ENCODE measurements at regions not wholly inside any gene's neighbourhood (a gene's known extent, or its start where the extent isn't known, plus 50 kb on each side); places are given as distances from the start of the nearest gene placed in this dataset.
A peak's percentile ranks its signal among the peaks of the same experiment; 100 is the strongest.

GRCh38 chr20:6626805-6627204 lies 140.7 kb upstream of the BMP2 start:
- peak; percentile 10 for DNase-seq (ENCODE audit: low read depth)
- no peak overlapping the region for H3K4me3 ChIP-seq (ENCODE audit: low read depth, low read length)
- peak; percentile 1 for TF ChIP-seq CTCF (IDR thresholded peaks at IDR 0.05; ENCODE audit: insufficient read depth, low read depth, low read length, missing control alignments)

DNA sequence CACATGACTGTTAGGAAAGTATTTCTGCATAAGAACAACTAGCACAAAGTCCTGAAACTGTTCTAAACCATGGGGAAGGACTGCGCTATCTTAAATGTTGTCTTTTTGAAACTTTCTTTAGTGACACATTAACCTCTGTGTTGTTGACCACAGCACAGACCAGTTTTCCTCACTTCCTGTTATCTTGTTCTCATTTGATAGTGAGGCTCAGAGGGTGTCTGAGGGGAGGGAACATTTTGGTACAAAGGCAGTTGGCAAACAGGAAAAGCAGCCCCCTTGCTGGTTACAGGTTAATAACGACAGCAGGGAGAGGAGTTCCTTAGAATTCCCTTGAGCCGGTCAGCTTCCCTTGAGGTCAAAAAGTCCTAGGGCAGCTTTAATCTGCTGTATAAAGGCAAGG lies 143.5 kb upstream of the BMP2 start:
- no peak overlapping the region for H3K4me3 ChIP-seq (ENCODE audit: low read depth, low read length)
- peak; percentile 18 for DNase-seq (ENCODE audit: low read depth)

DNA sequence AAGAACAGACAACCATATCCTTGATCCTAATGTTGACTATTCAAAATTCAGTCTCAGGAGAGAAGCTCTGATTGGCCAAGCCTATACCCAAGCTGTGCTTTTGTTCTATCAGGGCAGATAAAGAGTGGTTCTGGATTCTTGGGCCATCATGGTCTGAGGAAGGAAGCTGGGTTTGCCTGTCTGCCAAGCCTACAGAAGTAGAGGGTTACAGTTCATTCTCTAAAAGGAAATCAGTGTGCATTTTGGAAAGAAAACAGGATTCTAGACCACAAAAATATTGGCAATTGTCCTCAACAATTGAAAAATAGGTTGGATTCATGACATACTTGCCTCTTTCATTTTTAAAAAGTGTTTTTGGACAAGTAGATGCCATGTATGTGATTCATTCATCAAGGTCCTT lies 145.4 kb upstream of the BMP2 start:
- no peak for DNase-seq (ENCODE audit: low read depth)
- no peak overlapping the region for H3K4me3 ChIP-seq (ENCODE audit: low read depth, low read length)
- TF ChIP-seq CTCF (IDR thresholded peaks at IDR 0.05; ENCODE audit: insufficient read depth, low read depth, low read length, missing control alignments): no peak

More for the DNA sequence above, 143.5 kb upstream of the BMP2 start:
- TF ChIP-seq CTCF (IDR thresholded peaks at IDR 0.05; ENCODE audit: insufficient read depth, low read depth, low read length, missing control alignments): no peak

DNA sequence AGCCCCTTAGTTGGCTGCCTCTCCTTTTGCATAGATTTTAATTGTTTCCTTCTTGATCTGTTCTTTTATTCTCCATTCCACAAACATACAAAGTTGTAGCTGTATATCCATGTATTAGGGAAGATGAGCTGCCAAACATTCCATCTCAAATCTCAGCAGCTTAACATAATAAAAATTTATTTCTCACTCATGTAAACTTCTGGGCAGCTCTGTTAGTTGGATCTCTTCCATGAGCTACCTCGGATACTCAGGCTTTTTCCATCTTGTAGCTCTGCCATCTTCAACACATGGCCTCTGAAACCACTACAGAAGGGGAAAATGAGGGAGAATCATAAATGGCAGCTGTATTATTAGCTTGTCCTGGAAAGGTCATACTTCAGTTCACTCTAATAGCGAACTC lies 149.4 kb upstream of the BMP2 start:
- TF ChIP-seq CTCF (IDR thresholded peaks at IDR 0.05; ENCODE audit: insufficient read depth, low read depth, low read length, missing control alignments): no peak
- no peak for DNase-seq (ENCODE audit: low read depth)
- H3K4me3 ChIP-seq (ENCODE audit: low read depth, low read length): no peak overlapping the region

DNA sequence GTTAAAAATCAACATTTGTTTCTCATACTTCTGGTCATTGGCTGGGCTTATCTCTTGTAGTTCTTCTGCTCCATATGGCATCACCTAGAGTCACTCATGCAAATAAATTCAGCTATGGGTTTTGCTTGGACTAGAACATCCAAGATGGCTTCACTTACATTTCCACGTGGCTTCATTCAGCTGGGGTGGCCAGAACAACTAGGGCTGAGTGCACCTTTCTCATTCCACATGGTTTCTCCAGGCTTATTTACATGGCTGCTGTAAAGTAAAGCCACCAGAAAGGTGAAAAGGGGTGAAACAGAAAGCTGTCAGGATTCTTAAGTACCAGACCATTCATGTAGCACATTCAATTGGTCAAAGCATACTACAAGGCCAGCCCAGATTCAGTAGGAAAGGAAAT lies 151.1 kb upstream of the BMP2 start:
- no peak for TF ChIP-seq CTCF (IDR thresholded peaks at IDR 0.05; ENCODE audit: insufficient read depth, low read depth, low read length, missing control alignments)
- no peak for DNase-seq (ENCODE audit: low read depth)
- H3K4me3 ChIP-seq (ENCODE audit: low read depth, low read length): no peak overlapping the region

- TF ChIP-seq CTCF (IDR thresholded peaks at IDR 0.05; ENCODE audit: insufficient read depth, low read depth, low read length, missing control alignments): no peak
- DNase-seq (ENCODE audit: low read depth): no peak
- no peak overlapping the region for H3K4me3 ChIP-seq (ENCODE audit: low read depth, low read length)
These were observed 152.7 kb upstream of the BMP2 start for GRCh38 chr20:6614836-6615235.

- TF ChIP-seq CTCF (IDR thresholded peaks at IDR 0.05; ENCODE audit: insufficient read depth, low read depth, low read length, missing control alignments): no peak
- DNase-seq (ENCODE audit: low read depth): peak; percentile 2
- no peak overlapping the region for H3K4me3 ChIP-seq (ENCODE audit: low read depth, low read length)
These were observed 154.1 kb upstream of the BMP2 start for GRCh38 chr20:6613280-6613861.

Data from GM12865 (cell line).